Panc1 (cell line): ENCODE measurements at regions not wholly inside any gene's neighbourhood (a gene's known extent, or its start where the extent isn't known, plus 50 kb on each side); places are given as distances from the start of the nearest gene placed in this dataset.

ENCODE experiments used
- POLR2AphosphoS5 ChIP-seq: IDR thresholded peaks from 2 replicates; pipeline ENCODE4 v1.6.1; 2012; ENCODE audit warnings: mild to moderate bottlenecking, low read depth, low read length, moderate library complexity
- SIN3A ChIP-seq: IDR thresholded peaks from 2 replicates; pipeline ENCODE4 v1.6.1; 2012; ENCODE audit warnings: low read depth, mild to moderate bottlenecking, low read length, moderate library complexity, borderline replicate concordance; ENCODE audit not compliant: insufficient read depth
- TF ChIP-seq, protein P1 (sequence below): fragments of 450-650 bp; IDR thresholded peaks from 2 replicates; pipeline ENCODE4 v1.5.1; 2017; ENCODE audit warnings: mild to moderate bottlenecking
- TF ChIP-seq, protein P2 (sequence below), 2 experiments: IDR thresholded peaks; 2 replicates each; pipeline ENCODE4 v1.6.1; 2011 to 2012; ENCODE audit warnings: low read depth in 2 of 2, control low read depth in 1 of 2, low read length in 1 of 2, mild to moderate bottlenecking in 1 of 2, moderate library complexity in 1 of 2; ENCODE audit not compliant: insufficient read depth in 1 of 2

DNA sequence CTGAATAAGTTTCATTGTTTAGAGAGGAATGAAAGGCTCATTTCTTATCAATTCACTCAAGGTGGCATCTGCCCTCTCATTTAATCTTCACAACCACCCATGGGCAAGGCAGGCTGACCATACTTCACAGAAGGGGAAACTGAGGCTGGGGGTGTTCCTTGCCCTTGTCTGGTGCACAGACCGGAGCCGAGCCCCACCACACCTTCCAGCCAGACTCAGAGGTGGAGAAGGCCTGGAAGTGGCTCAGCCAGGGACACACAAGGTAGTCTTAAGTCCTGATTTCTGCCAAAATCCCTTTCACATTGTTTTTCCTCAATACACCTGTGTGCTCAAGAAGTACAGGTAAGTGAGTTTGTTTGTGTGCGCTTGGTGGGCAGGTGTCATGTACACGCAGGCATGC, 111.9 kb upstream of the TEX51 start:
- TF ChIP-seq, protein P1, sequence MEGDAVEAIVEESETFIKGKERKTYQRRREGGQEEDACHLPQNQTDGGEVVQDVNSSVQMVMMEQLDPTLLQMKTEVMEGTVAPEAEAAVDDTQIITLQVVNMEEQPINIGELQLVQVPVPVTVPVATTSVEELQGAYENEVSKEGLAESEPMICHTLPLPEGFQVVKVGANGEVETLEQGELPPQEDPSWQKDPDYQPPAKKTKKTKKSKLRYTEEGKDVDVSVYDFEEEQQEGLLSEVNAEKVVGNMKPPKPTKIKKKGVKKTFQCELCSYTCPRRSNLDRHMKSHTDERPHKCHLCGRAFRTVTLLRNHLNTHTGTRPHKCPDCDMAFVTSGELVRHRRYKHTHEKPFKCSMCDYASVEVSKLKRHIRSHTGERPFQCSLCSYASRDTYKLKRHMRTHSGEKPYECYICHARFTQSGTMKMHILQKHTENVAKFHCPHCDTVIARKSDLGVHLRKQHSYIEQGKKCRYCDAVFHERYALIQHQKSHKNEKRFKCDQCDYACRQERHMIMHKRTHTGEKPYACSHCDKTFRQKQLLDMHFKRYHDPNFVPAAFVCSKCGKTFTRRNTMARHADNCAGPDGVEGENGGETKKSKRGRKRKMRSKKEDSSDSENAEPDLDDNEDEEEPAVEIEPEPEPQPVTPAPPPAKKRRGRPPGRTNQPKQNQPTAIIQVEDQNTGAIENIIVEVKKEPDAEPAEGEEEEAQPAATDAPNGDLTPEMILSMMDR, result no peak
- TF ChIP-seq, protein P2, sequence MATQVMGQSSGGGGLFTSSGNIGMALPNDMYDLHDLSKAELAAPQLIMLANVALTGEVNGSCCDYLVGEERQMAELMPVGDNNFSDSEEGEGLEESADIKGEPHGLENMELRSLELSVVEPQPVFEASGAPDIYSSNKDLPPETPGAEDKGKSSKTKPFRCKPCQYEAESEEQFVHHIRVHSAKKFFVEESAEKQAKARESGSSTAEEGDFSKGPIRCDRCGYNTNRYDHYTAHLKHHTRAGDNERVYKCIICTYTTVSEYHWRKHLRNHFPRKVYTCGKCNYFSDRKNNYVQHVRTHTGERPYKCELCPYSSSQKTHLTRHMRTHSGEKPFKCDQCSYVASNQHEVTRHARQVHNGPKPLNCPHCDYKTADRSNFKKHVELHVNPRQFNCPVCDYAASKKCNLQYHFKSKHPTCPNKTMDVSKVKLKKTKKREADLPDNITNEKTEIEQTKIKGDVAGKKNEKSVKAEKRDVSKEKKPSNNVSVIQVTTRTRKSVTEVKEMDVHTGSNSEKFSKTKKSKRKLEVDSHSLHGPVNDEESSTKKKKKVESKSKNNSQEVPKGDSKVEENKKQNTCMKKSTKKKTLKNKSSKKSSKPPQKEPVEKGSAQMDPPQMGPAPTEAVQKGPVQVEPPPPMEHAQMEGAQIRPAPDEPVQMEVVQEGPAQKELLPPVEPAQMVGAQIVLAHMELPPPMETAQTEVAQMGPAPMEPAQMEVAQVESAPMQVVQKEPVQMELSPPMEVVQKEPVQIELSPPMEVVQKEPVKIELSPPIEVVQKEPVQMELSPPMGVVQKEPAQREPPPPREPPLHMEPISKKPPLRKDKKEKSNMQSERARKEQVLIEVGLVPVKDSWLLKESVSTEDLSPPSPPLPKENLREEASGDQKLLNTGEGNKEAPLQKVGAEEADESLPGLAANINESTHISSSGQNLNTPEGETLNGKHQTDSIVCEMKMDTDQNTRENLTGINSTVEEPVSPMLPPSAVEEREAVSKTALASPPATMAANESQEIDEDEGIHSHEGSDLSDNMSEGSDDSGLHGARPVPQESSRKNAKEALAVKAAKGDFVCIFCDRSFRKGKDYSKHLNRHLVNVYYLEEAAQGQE (IDR thresholded peaks at IDR 0.05; ENCODE audit: insufficient read depth in 1 of 2, low read depth in 2 of 2, low read length in 1 of 2), result no peak
- TF ChIP-seq SIN3A (no peak), POLR2AphosphoS5 (no peak)
